NOMO-1 treated with dmso at 0.1 percent for 144 hours (cell line): ENCODE measurements at regions not wholly inside any gene's neighbourhood (a gene's known extent, or its start where the extent isn't known, plus 50 kb on each side); places are given as distances from the start of the nearest gene placed in this dataset.

Experiments used
- DNase-seq: peaks from one replicate; lab custom pipeline; 2025; ENCODE audit not compliant: unreplicated experiment; lab: John Stamatoyannopoulos, UW

DNA sequence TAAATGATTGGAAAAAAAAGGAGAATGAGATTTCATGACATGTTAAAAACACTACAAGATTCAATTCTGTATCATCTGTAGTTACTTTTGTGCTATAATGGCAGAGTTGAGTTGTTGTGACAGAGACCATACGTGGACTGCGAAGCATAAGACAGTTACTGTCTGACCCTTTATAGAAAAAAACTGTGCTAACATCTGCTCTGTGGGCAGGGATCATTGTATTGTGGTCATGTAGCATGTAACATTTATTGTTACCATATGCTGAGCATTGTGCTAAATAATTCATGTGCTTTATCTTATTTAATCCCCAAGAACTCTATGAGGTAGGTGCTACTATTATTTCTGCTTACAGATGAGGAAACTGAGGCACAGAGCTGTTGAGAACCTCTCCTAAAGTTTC, 147.3 kb upstream of the HMHB1 start:
- DNase-seq = no peak

DNA sequence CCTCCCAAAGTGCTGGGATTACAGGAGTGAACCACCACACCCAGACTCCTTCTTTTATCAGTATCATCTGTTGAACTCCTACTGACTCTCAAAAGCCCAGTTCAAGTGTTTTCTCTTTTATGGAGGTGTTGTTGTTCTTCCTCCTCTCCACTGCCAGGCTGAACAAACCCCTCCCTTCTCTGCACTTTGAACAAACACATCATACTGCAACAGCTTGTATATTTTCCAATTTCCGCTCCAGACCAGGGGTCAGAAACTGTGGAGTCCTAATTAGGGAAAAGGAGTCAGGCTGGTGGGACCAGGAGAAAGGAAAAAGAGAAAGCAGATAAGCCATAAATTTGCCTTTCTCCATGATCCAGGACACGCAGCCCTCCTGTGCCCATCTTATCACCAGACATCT, 148.1 kb upstream of the HMHB1 start:
- no peak for DNase-seq

DNA sequence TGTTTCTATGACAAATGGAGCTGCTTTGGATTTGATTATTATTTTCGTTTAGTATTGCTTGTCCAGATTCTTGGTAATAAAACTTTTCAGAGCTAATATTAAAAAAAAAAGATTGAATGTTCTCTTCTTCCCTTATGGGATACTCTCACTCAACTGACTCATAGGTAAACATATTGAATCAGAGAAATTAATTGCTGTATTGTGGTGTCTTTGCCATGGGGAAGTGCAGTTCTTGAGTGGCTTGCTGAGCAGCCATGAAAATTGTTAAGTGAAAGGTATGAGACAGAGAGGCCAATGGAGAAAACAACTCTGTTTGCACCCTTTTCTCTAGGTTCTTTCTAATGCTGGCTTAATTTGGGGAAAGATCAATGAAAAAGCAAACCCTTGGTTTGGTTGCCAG, 149.9 kb upstream of the HMHB1 start:
- peak; percentile 7 for DNase-seq

DNA sequence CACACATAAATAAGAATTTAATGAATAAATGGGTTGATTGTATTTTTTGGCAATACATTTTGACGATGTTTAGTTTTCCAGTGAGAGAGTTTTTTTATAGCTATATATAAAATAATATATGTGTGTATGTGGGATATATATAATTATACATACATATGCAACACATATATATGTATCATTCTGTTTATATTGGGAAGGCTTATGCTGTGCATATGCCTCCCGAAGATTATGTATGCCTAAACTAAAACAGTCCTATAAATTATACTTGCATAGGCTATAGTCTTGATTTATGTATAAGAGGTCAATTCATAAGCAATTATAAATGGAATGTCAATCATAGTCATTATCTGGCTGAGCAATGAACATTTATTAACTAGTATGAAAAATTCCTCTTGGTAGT, 151.3 kb upstream of the HMHB1 start:
- DNase-seq = no peak

DNA sequence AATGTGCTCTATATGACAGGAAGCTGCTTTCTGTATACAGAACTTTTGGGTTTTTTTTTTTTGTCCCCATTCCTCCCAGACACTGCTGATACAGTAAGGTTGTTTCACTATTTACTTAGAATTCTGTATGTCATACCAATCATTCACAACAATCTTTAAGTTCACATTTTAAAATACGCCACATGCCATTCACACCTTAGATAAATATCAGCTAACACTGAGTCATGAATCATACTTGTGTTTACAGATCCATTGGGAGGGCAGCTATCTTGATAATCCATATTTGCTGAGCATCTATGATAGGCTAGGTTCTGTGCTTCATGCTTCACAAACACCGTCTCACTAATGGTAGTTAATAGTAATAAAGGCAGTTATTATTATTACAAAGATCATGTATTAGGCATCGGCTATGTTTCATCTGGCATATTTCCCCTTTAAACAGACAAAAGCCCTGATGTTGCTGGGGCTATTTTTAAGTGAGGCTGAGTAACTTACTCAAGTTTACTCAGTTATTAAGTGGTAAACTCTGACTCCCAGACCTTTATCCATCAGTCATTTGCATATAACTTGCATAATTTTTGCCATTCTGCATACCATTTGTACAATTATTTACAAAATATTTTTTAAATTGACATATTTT, 152.2 kb upstream of the HMHB1 start:
- DNase-seq = no peak

DNA sequence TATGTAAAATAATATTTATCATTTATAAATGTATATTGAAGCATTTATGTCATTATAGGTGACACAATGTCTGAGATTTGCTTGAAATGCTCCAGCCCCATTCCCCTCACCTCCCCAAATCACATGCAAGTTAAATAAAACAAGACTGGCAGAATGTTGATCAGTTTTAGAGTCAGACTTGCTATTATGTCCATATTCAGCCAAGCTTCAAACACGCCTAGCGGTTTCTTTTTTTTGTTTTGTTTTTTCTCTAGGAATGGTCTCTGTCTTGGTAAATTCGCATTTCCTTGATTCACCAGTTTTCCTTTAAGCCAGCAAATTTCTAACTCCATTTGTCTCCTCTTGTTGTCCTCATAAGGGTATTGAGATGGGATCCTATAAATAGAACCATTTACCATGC, 153.0 kb upstream of the HMHB1 start:
- DNase-seq = no peak

DNA sequence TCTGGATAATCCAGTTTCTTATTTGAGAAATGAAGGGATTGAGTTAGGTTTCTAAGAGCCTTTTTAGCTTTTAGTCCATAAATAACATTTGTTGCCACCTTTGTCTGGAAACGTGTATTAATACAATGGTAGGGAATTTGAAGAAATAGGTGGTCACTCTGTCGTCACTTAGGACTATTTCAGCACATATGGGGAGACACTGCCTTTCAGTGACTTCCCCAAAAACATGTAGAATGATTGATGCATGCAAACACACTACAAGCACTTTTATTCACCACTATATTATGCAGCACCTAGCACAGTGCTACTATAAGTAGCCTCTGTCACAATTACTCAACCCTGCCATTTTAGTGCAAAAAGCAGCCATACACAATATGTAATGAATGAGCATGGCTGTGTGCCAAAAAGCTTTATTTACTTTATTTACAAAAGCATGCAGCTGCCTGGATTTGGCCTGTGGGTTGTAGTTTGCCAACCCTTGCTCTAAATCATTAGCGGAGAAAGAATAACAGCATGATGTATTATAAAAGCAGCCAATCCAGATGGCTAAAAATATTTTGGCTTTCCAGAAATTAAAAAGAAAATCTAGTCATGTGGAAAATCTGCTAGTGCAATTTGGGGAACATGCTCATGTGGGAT, 154.2 kb upstream of the HMHB1 start:
- peak; percentile 35 for DNase-seq

DNA sequence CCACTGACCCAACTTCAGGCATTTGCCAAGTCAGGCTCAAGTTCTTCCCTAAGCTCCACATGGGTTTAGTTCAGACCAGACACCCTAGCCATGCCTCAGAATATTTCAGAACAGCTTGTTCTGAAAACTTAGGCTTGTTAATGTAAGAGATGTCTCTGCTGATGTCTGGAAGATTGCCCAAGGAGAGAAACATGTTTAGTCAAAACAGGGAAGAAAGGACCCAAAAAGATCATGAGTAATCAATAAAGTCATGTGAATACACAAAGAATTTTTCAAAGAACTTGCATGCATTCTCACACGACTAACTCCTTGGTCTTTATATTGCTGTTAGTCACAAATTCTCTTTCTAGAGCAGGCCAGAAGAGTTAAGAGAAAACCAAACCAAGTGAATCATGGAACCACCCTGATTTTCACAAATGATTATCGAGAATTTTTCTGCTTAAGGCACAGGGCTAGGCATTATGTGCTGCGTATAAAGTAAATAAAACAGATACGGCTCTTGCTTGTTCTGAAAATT, 158.1 kb upstream of the HMHB1 start:
- DNase-seq = no peak

DNA sequence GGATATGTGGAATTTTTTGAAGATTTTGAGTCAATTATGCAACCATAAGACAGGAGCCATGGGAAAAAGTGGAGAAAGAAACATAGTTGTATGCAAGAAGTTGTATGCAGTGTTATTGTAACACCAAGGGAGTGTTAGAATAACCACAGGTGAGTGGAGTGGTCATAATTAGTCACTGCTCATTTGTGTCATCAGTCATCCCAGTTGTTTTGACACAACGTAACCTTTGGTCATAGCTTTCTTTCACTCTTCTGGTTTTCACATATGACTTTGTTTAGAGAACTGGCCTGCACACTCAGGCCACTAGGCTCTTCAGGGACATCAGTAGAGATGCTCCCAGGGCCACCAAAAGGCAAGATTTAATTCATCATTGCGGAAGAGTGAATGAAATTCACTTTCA, 158.7 kb upstream of the HMHB1 start:
- DNase-seq = no peak

DNA sequence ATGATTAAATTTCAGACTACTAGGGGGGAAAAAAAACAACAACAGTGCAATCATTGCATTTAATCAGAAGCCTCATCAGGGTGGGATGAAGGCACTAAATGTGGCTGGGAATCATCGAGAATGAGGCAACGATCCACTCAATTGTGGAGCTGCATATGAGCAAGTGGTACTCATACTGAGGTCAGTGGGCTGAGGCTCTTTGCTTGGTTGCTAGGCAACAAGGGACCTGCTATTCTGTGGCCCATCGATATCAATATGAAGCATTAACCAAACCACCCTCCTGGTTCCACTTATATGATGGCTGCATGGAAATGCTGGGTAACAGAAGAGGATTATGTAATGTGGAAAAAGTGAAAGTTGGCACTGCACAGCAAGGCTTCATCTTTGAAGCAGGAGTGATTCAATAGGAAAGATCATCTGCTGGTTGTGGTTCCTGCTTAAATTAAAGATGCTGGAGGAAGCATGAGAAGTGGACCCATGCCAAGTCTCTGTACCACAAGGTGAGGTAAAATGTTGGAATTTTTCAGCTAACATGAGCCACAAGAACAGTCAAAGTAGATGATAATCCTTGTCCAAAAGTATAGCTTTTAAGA, 159.8 kb upstream of the HMHB1 start:
- no peak for DNase-seq

DNA sequence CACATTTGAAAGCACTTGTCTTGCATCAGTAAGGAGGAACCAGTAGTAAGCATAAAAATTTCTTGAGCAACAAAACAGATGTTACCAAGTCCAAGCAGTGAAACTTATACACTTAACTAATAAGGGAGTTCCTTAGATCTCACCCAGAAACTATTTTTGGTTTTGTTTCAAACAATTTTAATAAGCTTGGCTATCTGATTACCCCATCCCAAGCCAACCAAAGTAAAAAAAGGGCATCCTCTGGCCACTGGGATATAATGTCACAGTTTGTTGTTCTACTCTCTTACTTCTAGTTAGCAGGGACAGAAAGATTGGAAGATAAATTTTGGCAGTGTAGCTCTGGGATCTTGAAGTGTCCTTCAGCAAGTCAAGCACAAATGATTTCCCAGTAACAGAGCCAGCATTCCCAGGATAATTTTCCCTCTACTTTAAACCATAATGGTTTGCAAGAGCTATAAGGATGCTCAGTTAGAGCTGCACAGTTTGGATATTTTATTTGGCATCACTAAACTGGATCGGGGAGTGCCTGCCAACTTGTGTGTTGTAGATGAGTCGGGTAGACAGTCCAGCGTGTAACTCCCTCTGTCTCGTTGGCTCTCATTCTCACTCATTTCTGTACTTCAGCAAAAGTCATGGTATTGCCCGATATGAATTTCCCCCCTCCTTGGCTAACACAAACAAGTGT, 161.9 kb upstream of the HMHB1 start:
- DNase-seq = no peak

DNA sequence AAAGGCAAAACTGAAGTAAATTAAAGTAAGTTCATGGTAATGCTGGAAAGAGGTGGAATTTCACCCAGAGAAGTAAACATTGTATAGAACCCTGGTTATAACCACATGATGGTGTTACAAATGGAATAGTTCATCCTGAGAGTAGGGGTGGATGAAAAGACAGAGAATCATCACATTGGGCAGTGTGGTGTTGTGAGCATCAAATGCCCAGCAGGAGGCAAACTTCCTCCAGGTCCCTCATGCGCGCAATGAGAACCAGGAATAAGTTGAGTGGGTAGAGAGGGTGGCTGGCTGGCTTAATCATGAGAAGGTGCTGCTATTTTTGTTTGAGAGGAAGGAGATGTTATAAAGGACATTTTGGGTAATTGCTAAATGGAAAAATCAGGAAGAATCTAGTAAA, 163.3 kb upstream of the HMHB1 start:
- no peak for DNase-seq

DNA sequence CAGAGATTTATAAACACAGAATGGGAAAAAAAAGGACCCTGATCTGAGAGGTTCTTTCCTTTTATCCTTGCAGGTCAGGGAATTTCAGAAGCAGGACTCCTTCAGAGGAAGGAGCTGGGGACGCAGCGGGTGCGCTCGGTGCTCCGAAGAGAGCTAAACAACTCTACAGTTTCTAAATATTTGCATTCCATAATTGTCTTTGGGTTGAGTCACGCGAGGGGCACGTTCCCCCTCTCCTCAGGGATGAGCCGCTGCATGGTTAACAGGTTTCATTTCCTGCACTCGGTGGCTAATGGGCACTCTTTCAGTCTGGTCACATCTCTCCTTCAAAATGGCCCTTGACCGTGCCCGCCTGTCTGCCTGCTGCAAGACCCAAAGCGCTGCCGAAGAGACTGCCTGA, 165.0 kb upstream of the HMHB1 start:
- DNase-seq = no peak

DNA sequence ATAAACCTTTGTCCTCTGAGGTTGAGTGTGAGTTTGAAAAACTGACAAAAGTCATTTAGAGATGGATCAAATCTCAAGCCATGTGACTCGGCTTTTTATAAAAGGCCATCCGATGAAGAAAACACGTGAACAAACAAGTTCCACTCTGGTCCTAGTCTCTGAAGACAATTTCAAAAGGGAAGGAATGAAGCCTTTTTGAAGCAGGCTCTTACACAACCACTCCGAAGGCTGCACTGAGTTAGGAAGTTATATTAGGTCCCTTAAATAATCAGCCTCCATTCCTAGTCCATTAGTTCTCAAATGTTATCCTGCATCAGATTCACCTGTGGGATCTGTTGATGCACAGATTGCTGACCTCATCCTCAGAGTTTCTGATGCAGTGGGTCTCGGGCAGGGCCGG, 166.6 kb upstream of the HMHB1 start:
- DNase-seq = no peak

DNA sequence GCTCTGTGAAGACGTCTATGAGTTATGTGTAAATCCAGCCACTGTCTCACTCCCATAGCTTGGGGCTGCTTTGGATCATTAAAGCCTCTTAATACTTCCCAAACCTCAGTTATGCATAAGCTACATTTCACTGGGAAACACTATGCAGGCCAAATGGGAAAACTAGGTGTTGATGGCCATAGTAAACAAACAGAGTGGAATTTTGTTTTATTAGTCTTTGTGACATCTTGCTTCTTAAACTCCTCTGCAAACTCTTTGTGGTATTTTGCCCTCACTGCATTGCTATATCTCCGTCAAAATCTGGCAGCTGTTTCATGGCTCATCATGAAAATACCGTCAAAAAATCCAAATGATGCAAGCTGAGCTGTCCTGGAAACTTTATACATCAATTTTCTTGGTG, 167.2 kb upstream of the HMHB1 start:
- DNase-seq = no peak

DNA sequence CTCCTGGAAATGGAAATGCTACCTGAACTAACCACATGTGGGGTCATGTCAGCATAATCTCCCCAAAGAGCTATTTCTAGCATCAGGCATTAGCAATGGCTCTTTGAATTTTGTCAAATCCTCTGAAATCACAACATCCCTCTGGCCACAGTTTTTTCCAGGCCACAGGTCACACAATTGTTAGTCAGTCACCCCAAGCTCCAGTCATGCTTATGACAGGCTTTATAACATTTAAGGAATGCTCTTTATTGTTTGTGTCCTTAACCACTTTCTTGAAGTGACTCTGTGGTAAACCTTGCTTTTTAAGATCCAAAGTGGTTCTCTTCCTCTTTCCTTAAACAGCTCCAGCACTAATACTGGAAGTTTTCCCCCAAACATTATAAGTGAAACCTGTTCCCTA, 169.2 kb upstream of the HMHB1 start:
- DNase-seq = no peak

DNA sequence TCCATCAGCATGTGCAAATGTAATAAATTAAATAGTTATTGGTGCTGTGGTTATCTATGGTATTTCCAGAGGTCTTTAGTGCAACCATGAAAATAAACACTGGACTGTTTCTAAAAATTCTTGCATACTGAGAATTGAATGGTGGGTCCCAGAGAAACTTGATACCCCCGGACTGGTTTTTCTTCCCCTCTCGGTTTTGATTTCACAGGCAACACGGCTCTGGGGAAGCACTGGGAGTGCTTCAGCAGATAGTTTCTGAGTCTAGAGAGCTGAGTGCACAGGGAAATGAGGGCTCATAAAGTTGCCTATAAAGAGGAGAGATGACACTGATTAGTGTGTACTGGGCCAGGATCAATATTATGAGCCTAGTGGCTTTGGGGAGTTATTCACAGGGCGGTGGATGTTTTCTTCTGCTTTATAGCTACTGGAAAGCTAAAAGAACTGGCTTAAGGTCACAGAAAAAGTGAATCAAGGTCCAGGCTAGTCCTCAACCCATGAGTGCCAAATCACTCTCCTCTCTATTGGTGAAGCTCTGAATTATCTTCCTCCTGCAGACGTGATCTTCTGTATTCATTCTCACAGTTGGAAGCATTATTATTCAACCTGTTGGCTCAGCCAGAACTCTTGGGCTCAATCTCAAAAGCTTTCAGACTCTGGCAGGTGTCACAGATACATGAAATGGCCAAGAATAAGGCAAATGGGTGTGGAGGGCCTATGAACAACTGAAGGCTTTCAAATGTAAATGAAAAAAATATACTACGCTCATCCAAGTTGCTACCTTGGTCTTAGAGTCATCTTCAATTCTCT, 170.2 kb upstream of the HMHB1 start:
- no peak for DNase-seq

DNA sequence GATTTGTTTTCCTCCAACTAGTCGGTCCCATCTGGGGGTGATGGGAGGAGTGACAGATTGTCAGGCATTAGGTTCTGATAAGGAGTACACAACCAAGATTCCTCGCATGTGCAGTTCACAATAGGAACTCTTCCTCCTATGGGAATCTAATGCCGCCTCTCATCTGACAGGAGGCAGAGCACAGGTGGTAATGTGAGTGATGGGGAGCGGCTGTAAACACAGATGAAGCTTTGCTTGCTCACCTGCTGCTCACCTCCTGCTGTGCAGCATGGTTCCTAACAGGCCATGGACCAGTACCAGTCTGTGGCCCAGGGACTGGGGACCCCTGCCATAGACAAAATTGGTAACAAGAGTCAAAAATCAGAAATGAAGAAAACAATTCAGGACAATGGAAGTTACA, 173.3 kb upstream of the HMHB1 start:
- no peak for DNase-seq

DNA sequence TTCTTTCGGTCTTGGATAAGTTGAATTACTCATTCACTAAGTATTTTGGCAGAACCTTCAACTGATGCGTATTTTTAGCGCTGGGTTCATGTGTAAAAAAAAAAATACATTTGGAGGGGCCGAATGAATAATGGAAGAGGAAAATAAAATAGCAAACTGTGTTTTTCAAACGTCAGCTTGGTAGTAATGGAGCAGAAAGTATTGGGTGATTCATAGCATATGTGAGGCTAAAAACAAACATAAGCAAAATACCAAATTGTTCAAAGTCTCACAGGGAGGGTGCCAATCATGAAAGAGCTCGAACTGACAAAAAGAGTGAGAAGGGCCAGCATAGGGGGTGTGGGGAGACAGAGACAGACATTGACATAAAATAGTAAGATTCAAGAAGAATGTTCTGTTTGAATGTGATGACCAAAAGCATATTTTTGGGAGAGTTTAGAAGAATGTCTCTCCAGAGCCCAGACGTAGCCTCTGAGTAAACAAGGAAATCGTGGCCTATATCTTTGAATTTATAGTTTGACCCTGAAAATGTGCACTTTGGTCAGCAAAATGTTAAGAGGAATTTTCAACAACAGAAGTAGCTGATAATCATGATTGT, 174.9 kb upstream of the HMHB1 start:
- DNase-seq = no peak

DNA sequence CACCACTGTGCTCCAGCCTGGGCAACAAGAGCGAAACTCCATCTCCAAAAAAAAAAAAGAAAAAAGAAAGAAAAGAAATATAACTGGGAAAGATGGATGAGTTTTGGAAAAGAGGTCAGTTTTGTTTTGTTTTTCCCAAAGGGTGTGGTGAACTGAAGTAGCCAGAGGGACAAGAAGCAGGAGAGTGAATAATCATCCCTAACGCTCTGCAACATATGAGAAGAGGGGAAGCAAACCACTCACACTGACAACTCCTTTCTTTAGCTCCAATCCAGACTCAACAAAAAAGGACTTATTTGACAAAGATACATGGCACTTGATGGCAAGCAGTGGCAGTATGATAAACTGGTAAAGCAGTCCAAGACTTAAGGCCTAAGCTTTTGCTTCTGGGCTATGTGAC, 176.1 kb upstream of the HMHB1 start:
- DNase-seq = no peak
